Astrocyte of the spinal cord (primary cell): ENCODE measurements at regions not wholly inside any gene's neighbourhood (a gene's known extent, or its start where the extent isn't known, plus 50 kb on each side); places are given as distances from the start of the nearest gene placed in this dataset.

Experiments used
- DNase-seq: peaks from one replicate; pipeline ENCODE4 v3.0.0; 2011; ENCODE audit warnings: low read depth, low spot score
- H3K4me3 ChIP-seq: 2 replicates; pipeline ENCODE4 v1.5.1; 2011; ENCODE audit warnings: low read depth, mild to moderate bottlenecking, low read length, moderate library complexity
- in situ Hi-C: cut with HindIII; loops from 2 replicates; pipeline ENCODE4 v1.10.0; 2017; ENCODE audit warnings: low sequenced_read_pairs
- TF ChIP-seq, protein P1 (sequence below): IDR thresholded peaks from 2 replicates; pipeline ENCODE4 v1.5.1; 2012; ENCODE audit warnings: low read depth, mild to moderate bottlenecking, low read length, inconsistent platforms

DNA sequence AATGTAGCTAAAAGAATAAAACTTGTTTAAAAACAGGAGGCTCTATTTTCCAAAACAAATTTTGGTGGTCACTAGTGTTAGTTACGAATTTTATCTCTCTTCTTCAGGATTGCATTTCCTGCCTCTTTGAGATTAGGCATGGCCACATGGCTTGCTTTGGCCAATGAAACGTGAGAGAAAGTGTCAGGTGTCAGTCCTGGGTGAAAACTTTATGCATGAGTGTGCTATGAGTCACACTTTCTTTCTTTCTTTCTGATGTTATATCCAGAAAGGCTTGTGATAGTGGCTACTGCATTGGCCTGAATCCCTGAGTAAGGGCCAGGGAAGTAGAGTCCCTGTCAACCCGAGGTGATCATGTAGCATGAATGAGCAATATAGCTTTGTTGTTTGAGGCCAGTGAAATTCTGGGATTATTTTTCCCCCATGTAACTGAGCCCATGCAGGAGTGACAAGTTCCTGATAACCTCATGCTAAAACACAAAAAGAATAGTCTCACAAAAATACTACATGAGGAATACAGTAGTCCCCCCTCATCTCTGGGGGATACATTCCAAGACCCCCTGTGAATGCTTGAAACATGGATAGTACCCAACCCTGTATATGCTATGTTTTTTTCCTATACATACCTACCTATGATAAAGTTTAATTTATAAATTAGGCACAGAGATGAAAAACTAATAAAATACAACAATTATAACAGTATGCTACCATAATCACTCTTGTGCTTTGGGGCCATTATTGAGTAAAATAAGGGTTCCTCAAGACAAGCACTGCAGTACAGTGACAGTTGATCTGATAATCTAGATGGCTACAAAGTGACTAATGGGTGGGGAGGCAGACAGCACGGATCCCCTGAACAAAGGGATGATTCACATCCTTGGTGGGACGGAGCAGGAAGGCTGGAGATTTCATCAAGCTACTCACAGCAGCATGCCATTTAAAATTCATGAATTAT lies 109.5 kb downstream of the CDC42EP3 start:
- in situ Hi-C loops = no loop called here
- TF ChIP-seq, protein P1, sequence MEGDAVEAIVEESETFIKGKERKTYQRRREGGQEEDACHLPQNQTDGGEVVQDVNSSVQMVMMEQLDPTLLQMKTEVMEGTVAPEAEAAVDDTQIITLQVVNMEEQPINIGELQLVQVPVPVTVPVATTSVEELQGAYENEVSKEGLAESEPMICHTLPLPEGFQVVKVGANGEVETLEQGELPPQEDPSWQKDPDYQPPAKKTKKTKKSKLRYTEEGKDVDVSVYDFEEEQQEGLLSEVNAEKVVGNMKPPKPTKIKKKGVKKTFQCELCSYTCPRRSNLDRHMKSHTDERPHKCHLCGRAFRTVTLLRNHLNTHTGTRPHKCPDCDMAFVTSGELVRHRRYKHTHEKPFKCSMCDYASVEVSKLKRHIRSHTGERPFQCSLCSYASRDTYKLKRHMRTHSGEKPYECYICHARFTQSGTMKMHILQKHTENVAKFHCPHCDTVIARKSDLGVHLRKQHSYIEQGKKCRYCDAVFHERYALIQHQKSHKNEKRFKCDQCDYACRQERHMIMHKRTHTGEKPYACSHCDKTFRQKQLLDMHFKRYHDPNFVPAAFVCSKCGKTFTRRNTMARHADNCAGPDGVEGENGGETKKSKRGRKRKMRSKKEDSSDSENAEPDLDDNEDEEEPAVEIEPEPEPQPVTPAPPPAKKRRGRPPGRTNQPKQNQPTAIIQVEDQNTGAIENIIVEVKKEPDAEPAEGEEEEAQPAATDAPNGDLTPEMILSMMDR = no peak
- DNase-seq = peak; percentile 89
- H3K4me3 ChIP-seq = no peak overlapping the region

DNA sequence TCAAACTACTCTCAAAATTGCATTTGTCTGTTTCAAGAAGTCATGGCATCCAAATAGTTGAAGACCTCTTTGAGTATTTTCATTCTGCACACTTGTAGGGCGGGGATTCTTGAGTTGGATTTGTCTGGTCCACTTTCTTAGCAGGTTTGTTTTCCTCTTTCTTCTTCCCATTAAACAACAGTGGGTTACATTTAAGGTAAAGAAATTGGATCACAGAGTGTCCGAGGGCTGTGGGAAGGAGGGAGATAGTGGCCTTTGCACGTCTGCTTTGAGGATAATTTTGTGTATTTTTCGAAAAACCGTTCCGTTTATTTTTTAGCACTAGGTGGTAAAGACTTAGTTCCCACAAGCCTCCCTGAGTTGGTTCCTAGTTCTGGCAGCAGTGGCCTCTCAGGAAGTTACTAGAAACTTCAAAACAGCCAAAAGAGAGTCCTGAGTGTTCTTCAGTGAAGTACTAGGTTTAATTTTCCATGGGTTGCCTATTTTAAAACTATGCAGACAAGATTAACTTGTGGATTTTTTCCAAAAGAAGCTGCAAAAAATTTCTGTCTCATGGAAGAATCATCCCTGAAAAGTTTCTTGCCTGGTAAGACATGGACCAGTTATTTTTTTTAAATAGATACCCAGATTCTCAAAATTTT lies 107.9 kb downstream of the CDC42EP3 start:
- in situ Hi-C loops = no loop called here
- no peak for DNase-seq
- H3K4me3 ChIP-seq = no peak overlapping the region
- TF ChIP-seq, protein P1 = no peak

DNA sequence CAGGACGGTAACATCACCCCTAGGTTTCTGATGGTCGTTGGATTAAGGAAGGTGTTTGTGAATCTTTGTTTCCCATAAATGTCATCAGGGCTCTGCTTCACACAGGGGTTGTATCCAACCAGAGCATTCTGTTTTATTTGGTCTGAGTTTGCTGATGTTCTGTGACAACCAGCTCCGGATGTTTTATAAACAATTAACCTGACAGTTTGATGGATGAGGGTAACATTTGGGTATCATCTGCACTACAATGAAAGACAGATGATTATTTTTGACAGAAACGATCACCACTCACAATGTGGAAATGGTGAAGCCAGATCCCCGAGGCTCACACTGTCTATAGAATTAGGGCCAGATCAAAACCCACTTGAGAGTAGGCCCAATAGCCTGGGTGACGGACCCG lies 107.1 kb downstream of the CDC42EP3 start:
- TF ChIP-seq, protein P1 = no peak
- no peak overlapping the region for H3K4me3 ChIP-seq
- DNase-seq = no peak
- in situ Hi-C loops = no loop called here

DNA sequence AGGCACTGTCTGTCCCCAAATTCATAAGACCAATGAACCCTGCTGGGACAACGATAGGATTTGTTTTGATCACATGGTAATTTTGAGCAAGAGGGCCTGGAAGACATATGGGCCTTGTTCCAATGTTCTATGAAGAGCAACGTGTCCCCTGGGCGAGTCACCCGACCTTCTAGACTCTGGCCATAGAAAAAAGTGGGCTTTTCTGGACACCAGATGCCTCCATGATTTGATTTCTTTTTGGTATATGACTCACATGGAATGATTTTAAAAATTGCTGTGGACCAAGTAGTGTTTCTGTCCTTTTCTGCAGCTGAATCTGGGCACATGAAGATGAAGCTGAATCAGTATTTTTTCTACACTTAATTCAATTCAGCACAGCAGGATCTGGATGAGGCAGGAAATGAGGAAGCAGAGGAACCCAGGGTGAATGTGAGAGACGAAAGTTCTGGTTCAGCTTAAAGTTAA lies 104.9 kb downstream of the CDC42EP3 start:
- TF ChIP-seq, protein P1 = no peak
- DNase-seq = peak; percentile 89
- H3K4me3 ChIP-seq = no peak overlapping the region
- in situ Hi-C loops = no loop called here

DNA sequence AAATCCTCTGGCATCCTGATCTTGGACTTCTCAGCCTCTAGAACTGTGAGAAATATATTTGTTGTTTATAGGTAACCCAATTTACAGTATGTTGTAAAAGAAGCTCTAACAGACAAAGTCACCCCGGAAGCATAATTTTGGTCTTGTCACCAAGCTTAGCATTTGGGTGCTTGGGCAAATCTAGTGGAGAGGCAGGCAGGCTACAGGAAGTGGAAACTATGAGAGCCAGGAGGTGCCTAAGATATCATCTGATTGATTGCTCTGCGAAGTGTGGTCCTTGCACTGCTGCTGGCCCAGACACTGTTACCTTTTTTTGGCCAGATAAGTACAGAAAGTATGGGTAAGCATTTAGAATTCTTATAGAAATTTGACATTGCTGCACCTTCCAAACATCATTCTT lies 102.9 kb downstream of the CDC42EP3 start:
- no peak overlapping the region for H3K4me3 ChIP-seq
- in situ Hi-C loops = no loop called here
- no peak for DNase-seq
- TF ChIP-seq, protein P1 = no peak

DNA sequence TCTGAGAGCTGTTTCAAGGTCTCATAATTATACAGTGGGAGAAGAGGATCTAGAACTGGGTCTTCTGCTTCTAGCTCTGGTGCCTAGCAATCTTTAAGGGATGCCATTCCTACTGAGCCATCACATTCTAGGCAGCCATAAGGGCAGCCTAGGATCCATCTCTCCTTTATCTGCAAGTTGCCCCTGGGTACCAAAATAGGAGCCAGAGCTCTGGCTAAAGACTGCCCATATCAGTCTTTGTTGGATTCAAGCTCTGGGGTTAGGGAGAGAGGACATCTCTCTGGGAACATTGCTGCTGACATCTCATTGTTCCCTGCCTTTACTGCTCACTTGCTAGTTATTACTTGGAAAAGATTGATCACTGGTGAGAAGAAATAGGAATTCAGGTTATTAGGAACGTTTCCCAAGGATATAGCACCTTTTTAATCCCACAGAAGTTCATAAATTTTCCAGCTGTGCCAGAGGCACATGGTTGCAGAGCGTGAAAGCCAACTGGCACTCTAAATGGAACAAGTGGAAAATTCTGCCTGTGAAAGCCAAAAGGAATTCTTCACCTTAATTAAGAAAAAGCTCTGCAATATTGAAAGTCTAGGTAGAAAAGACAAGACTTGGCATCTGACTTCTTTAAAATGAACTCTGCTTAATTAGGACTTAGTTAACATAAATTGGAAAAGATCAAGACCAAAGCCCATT lies 102.2 kb downstream of the CDC42EP3 start:
- H3K4me3 ChIP-seq = no peak overlapping the region
- DNase-seq = no peak
- in situ Hi-C loops = no loop called here
- TF ChIP-seq, protein P1 = no peak
